Mesenchymal stem cell (in vitro differentiated cells and primary cell): ENCODE measurements at regions not wholly inside any gene's neighbourhood (a gene's known extent, or its start where the extent isn't known, plus 50 kb on each side); places are given as distances from the start of the nearest gene placed in this dataset.

ENCODE experiments used
- DNase-seq: peaks from one replicate; pipeline ENCODE4 v3.0.0-alpha.2; 2013
- H2AFZ ChIP-seq: one replicate; pipeline ENCODE4 v1.6.1; 2013; ENCODE audit warnings: low read depth, mild to moderate bottlenecking, control low read depth, inconsistent platforms, low read length, moderate library complexity
- H2AK5ac ChIP-seq: 2 replicates; pipeline ENCODE4 v1.6.1; 2013; ENCODE audit warnings: low read length, moderate library complexity, mild to moderate bottlenecking, inconsistent platforms; ENCODE audit not compliant: severe bottlenecking
- H2BK120ac ChIP-seq: one replicate; pipeline ENCODE4 v1.6.1; 2013; ENCODE audit warnings: low read depth, mild to moderate bottlenecking, inconsistent platforms, low read length, moderate library complexity
- H2BK12ac ChIP-seq, 2 experiments: one replicate each; pipeline ENCODE4 v1.6.1; 2013; ENCODE audit warnings: inconsistent platforms in 2 of 2, low read length in 2 of 2, mild to moderate bottlenecking in 2 of 2, moderate library complexity in 2 of 2, control low read depth in 1 of 2
- H2BK15ac ChIP-seq: one replicate; pipeline ENCODE4 v1.6.1; 2013; ENCODE audit warnings: mild to moderate bottlenecking, low read depth, inconsistent platforms; ENCODE audit not compliant: poor library complexity, severe bottlenecking
- H2BK5ac ChIP-seq: 2 replicates; pipeline ENCODE4 v1.6.1; 2013; ENCODE audit warnings: low read depth, mild to moderate bottlenecking, low read length, control low read depth, inconsistent platforms; ENCODE audit not compliant: poor library complexity, severe bottlenecking
- H3K14ac ChIP-seq, 2 experiments: one replicate each; pipeline ENCODE4 v1.6.1; 2013; ENCODE audit warnings: inconsistent platforms in 2 of 2, low read length in 2 of 2, control low read depth in 1 of 2, mild to moderate bottlenecking in 1 of 2, moderate library complexity in 1 of 2
- H3K18ac ChIP-seq, 2 experiments: one replicate each; pipeline ENCODE4 v1.6.1; 2013; ENCODE audit warnings: inconsistent platforms in 2 of 2, low read length in 2 of 2, control low read depth in 1 of 2, low read depth in 1 of 2, mild to moderate bottlenecking in 1 of 2
- H3K23ac ChIP-seq, 2 experiments: one replicate each; pipeline ENCODE4 v1.6.1; 2013; ENCODE audit warnings: inconsistent platforms in 2 of 2, low read length in 2 of 2, mild to moderate bottlenecking in 2 of 2, moderate library complexity in 2 of 2, control low read depth in 1 of 2
- H3K27ac ChIP-seq: 2 replicates; pipeline ENCODE4 v1.5.1; 2013; ENCODE audit warnings: mild to moderate bottlenecking, moderate library complexity, low read length, control low read depth, inconsistent platforms; ENCODE audit not compliant: poor library complexity, severe bottlenecking
- H3K27me3 ChIP-seq, 2 experiments: 2 replicates each; pipeline versions ENCODE4 v1.6.1 to v1.7.0; 2013; ENCODE audit warnings: low read length in 2 of 2, mild to moderate bottlenecking in 2 of 2, moderate library complexity in 2 of 2, control low read depth in 1 of 2, inconsistent platforms in 1 of 2; ENCODE audit not compliant: control insufficient read depth in 1 of 2, insufficient read depth in 1 of 2
- H3K36me3 ChIP-seq, 2 experiments: 2 replicates each; pipeline versions ENCODE4 v1.6.1 to v1.7.0; 2013; ENCODE audit warnings: low read length in 2 of 2, control low read depth in 1 of 2, inconsistent platforms in 1 of 2, low read depth in 1 of 2, mild to moderate bottlenecking in 1 of 2; ENCODE audit not compliant: insufficient read depth in 2 of 2, control insufficient read depth in 1 of 2
- H3K4ac ChIP-seq, 2 experiments: one replicate each; pipeline ENCODE4 v1.6.1; 2013; ENCODE audit warnings: inconsistent platforms in 2 of 2, low read length in 2 of 2, mild to moderate bottlenecking in 2 of 2, moderate library complexity in 2 of 2, control low read depth in 1 of 2, low read depth in 1 of 2
- H3K4me1 ChIP-seq: 2 replicates; pipeline ENCODE4 v1.6.1; 2013; ENCODE audit warnings: low read depth, low read length, control low read depth; ENCODE audit not compliant: control insufficient read depth, insufficient read depth
- H3K4me2 ChIP-seq: 2 replicates; pipeline ENCODE4 v1.6.1; 2013; ENCODE audit warnings: low read length, mild to moderate bottlenecking, inconsistent platforms; ENCODE audit not compliant: poor library complexity, severe bottlenecking
- H3K4me3 ChIP-seq, 2 experiments: 2 replicates each; pipeline versions ENCODE4 v1.5.1 to v1.7.0; 2013; ENCODE audit warnings: low read length in 2 of 2, mild to moderate bottlenecking in 2 of 2, control low read depth in 1 of 2, low read depth in 1 of 2; ENCODE audit not compliant: insufficient read depth in 1 of 2
- H3K79me1 ChIP-seq: replicated peaks from 2 replicates; pipeline ENCODE4 v1.6.1; 2013; ENCODE audit warnings: mild to moderate bottlenecking, control low read depth, low read length, inconsistent platforms; ENCODE audit not compliant: poor library complexity, severe bottlenecking
- H3K9ac ChIP-seq: 2 replicates; pipeline ENCODE4 v1.7.0; 2013; ENCODE audit warnings: mild to moderate bottlenecking, low read length, moderate library complexity
- H3K9me3 ChIP-seq: 2 replicates; pipeline ENCODE4 v1.7.0; 2013; ENCODE audit warnings: mild to moderate bottlenecking, low read length; ENCODE audit not compliant: control insufficient read depth
- H4K8ac ChIP-seq: one replicate; pipeline ENCODE4 v1.6.1; 2013; ENCODE audit warnings: inconsistent platforms, mild to moderate bottlenecking, low read length, moderate library complexity
- H4K91ac ChIP-seq: one replicate; pipeline ENCODE4 v1.6.1; 2013; ENCODE audit warnings: mild to moderate bottlenecking, low read length, inconsistent platforms
- WGBS: methylation state at CpG from one replicate; pipeline ENCODE4 v1.1.7; 2013; ENCODE audit warnings: mixed read lengths; 5-methylcytosine and 5-hydroxymethylcytosine counted together

DNA sequence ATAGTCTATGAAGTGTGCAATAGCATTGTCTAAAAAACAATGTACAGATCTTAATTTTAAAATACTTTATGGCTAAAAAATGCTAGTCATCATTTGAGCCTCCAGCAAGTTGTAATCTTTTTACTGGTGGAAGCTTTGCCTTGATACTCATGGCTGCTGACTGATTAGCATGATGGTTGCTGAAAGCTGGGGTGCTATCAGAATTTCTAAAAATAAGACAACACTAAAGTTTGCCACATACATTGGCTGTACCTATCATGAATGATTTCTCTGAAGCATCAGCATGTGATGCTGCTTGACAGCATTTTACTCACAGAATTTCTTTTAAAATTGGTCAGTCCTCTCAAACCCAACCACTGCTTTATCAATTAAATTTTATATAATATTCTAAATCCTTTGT, 101.5 kb upstream of the TMEM168 start:
- no peaks in the 10 kb centered on the region for H3K27me3 ChIP-seq
- no peak overlapping the region for H3K18ac ChIP-seq
- no peak overlapping the region for H3K4me3 ChIP-seq
- no peak overlapping the region for H4K8ac ChIP-seq
- DNase-seq = no peak
- no peak overlapping the region for H3K4ac ChIP-seq
- H2AFZ ChIP-seq = no peak overlapping the region
- peaks cover 18% of the 10 kb centered on the region for H3K79me1 ChIP-seq
- H3K9me3 ChIP-seq = no peaks in the 10 kb centered on the region
- no peak overlapping the region for H2BK15ac ChIP-seq
- H2BK120ac ChIP-seq = no peak overlapping the region
- H2BK5ac ChIP-seq = no peak overlapping the region
- no peaks in the 10 kb centered on the region for H3K4me1 ChIP-seq
- no peak overlapping the region for H3K23ac ChIP-seq
- no peak overlapping the region for H3K27ac ChIP-seq
- no peak overlapping the region for H3K4me2 ChIP-seq
- no peak overlapping the region for H4K91ac ChIP-seq
- H3K9ac ChIP-seq = no peak overlapping the region
- H2BK12ac ChIP-seq = no peak overlapping the region
- H3K14ac ChIP-seq = no peak overlapping the region
- peaks cover 0 to 24% of the 10 kb centered on the region in 2 experiments for H3K36me3 ChIP-seq
- no peak overlapping the region for H2AK5ac ChIP-seq

DNA sequence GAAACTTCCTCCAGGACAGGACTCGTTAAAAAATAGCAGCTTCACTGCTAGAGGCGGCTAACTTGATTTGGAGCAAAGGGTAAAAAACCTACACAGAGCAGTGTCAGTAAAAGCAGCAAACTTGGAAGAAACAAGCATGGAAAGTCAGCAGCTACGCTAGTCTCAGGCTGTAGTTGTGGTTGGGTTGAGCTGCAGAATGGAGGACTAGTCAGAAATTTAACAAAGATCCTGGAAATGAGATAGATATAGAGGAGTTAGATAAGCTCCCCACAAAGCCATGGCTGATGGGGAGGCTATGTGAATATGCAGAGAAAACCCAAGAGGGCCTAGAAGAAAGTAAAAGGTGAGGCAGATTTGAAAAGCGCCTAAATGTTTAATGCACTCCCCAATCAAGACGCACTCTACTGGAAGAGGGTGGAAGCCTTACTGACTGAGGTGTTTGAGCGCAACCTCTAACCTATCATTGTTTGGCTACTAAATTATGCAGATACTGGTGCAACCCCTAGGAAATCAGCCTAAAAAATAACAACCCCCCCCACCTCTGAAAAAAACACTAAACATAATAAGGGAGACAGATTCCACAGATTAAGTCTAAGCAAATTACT, 99.7 kb upstream of the TMEM168 start:
- Histone ChIP-seq H3K79me1 (peaks cover 23% of the 10 kb centered on the region), H3K9me3 (no peaks in the 10 kb centered on the region), H3K36me3 (peaks cover 2 to 20% of the 10 kb centered on the region in 2 experiments), H3K4me2 (no peak overlapping the region), H2BK15ac (no peak overlapping the region), H3K9ac (no peak overlapping the region), H2AFZ (no peak overlapping the region), H2BK120ac (no peak overlapping the region), H3K4me3 (no peak overlapping the region), H3K18ac (no peak overlapping the region), H2BK5ac (no peak overlapping the region), H2AK5ac (no peak overlapping the region), H3K4me1 (no peaks in the 10 kb centered on the region), H3K23ac (no peak overlapping the region), H3K27ac (no peak overlapping the region), H3K27me3 (no peaks in the 10 kb centered on the region), H4K8ac (no peak overlapping the region), H3K4ac (no peak overlapping the region), H2BK12ac (no peak overlapping the region), H3K14ac (no peak overlapping the region), H4K91ac (no peak overlapping the region)
- no peak for DNase-seq
- 88% methylated on average over 6 of the region's 6 CpGs for WGBS

DNA sequence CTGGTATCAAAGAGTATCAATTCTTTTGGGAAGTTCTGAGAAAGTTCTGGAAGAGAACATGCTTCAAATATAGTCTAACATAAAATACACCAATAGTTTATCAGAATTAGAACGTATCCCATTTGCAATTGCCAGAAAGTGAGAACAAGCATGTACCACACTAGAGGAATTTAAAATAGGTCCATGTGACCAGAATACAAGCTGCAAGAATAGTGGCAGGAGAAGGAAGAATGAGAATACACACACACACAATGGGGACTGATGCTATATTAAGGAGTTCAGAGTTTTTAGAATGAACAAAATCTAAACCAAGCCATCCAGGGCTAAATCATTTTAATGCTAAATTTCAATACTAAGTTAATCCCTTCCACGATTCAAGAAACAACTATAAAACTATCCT, 99.1 kb upstream of the TMEM168 start:
- H3K9ac ChIP-seq = no peak overlapping the region
- H3K27me3 ChIP-seq = no peaks in the 10 kb centered on the region
- H2BK12ac ChIP-seq = no peak overlapping the region
- 100% methylated on average over 1 of the region's 2 CpGs for WGBS
- H3K4me2 ChIP-seq = no peak overlapping the region
- no peak overlapping the region for H2AFZ ChIP-seq
- no peak overlapping the region for H2BK15ac ChIP-seq
- no peak overlapping the region for H2BK5ac ChIP-seq
- no peak overlapping the region for H3K18ac ChIP-seq
- H2BK120ac ChIP-seq = no peak overlapping the region
- H3K36me3 ChIP-seq = peaks cover 4 to 14% of the 10 kb centered on the region in 2 experiments
- H3K79me1 ChIP-seq = peaks cover 28% of the 10 kb centered on the region
- no peak overlapping the region for H3K4me3 ChIP-seq
- H3K27ac ChIP-seq = no peak overlapping the region
- no peak overlapping the region for H4K91ac ChIP-seq
- H4K8ac ChIP-seq = no peak overlapping the region
- H3K4me1 ChIP-seq = no peaks in the 10 kb centered on the region
- H3K14ac ChIP-seq = no peak overlapping the region
- H2AK5ac ChIP-seq = no peak overlapping the region
- DNase-seq = no peak
- no peaks in the 10 kb centered on the region for H3K9me3 ChIP-seq
- H3K23ac ChIP-seq = no peak overlapping the region
- H3K4ac ChIP-seq = no peak overlapping the region

DNA sequence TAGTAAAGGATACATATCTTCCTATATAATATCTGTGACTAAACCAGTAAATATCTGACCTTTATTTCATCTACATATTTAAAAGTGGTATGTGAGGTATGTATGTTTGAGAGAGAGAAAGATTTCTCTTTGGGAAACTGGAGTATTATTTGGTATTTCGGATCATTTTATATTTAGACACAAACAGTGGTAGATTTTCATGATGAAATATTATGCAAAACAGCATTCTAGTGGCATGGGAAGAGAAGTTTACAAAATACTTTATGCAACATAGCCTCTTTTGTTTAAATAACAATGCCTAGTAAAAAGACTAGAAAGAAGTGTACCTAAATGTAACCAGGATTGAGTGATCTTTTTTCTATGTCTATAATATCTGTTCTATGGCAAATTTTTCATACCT, 98.6 kb upstream of the TMEM168 start:
- Histone ChIP-seq H3K79me1 (peaks cover 29% of the 10 kb centered on the region), H3K4me2 (no peak overlapping the region), H3K4ac (no peak overlapping the region), H2BK15ac (no peak overlapping the region), H2AK5ac (no peak overlapping the region), H3K18ac (no peak overlapping the region), H3K14ac (no peak overlapping the region), H3K4me1 (no peaks in the 10 kb centered on the region), H3K23ac (no peak overlapping the region), H3K4me3 (no peak overlapping the region), H2BK5ac (no peak overlapping the region), H3K27me3 (no peaks in the 10 kb centered on the region), H3K36me3 (peaks cover 4 to 9% of the 10 kb centered on the region in 2 experiments), H3K27ac (no peak overlapping the region), H2BK12ac (no peak overlapping the region), H3K9ac (no peak overlapping the region), H4K8ac (no peak overlapping the region), H2BK120ac (no peak overlapping the region), H2AFZ (no peak overlapping the region), H4K91ac (no peak overlapping the region), H3K9me3 (no peaks in the 10 kb centered on the region)
- 100% methylated on average over 1 of the region's 1 CpG for WGBS
- no peak for DNase-seq
